ENCODE measurements at regions not wholly inside any gene's neighbourhood (a gene's known extent, or its start where the extent isn't known, plus 50 kb on each side); places are given as distances from the start of the nearest gene placed in this dataset.

- TF ChIP-seq CTCF (conservative IDR thresholded peaks at IDR 0.05; ENCODE audit: control insufficient read depth, insufficient read depth, low read depth, low read length) = no peak
- H3K4me3 ChIP-seq (ENCODE audit: control insufficient read depth, low read depth, low read length) = no peak overlapping the region
- no peak for DNase-seq (ENCODE audit: low read depth)
Measured at GRCh38 chr13:99893567-99893966, 78.0 kb downstream of the ZIC5 start.

GRCh38 chr13:99892866-99893504 lies 78.6 kb downstream of the ZIC5 start:
- no peak overlapping the region for H3K4me3 ChIP-seq (ENCODE audit: control insufficient read depth, low read depth, low read length)
- TF ChIP-seq CTCF (conservative IDR thresholded peaks at IDR 0.05; ENCODE audit: control insufficient read depth, insufficient read depth, low read depth, low read length) = no peak
- DNase-seq (ENCODE audit: low read depth) = no peak

GRCh38 chr13:99892196-99892613 lies 79.4 kb downstream of the ZIC5 start:
- no peak overlapping the region for H3K4me3 ChIP-seq (ENCODE audit: control insufficient read depth, low read depth, low read length)
- TF ChIP-seq CTCF (conservative IDR thresholded peaks at IDR 0.05; ENCODE audit: control insufficient read depth, insufficient read depth, low read depth, low read length) = no peak
- DNase-seq (ENCODE audit: low read depth) = no peak

GRCh38 chr13:99886706-99887105 lies 84.9 kb downstream of the ZIC5 start:
- no peak overlapping the region for H3K4me3 ChIP-seq (ENCODE audit: control insufficient read depth, low read depth, low read length)
- no peak for TF ChIP-seq CTCF (conservative IDR thresholded peaks at IDR 0.05; ENCODE audit: control insufficient read depth, insufficient read depth, low read depth, low read length)
- DNase-seq (ENCODE audit: low read depth) = peak; percentile 30

- no peak for DNase-seq (ENCODE audit: low read depth)
- H3K4me3 ChIP-seq (ENCODE audit: control insufficient read depth, low read depth, low read length) = no peak overlapping the region
- no peak for TF ChIP-seq CTCF (conservative IDR thresholded peaks at IDR 0.05; ENCODE audit: control insufficient read depth, insufficient read depth, low read depth, low read length)
Measured at GRCh38 chr13:99884913-99885312, 86.7 kb downstream of the ZIC5 start.

- DNase-seq (ENCODE audit: low read depth) = no peak
- no peak for TF ChIP-seq CTCF (conservative IDR thresholded peaks at IDR 0.05; ENCODE audit: control insufficient read depth, insufficient read depth, low read depth, low read length)
- H3K4me3 ChIP-seq (ENCODE audit: control insufficient read depth, low read depth, low read length) = no peak overlapping the region
Measured at GRCh38 chr13:99883805-99884204, 87.8 kb downstream of the ZIC5 start.

All from fibroblast of mammary gland (primary cell).